T-helper 1 cell (primary cell): ENCODE measurements at regions not wholly inside any gene's neighbourhood (a gene's known extent, or its start where the extent isn't known, plus 50 kb on each side); places are given as distances from the start of the nearest gene placed in this dataset.

Experiments used
- DNase-seq, 5 donors: peaks; one replicate each; pipeline ENCODE4 v3.0.0-alpha.2; 2012 to 2020

DNA sequence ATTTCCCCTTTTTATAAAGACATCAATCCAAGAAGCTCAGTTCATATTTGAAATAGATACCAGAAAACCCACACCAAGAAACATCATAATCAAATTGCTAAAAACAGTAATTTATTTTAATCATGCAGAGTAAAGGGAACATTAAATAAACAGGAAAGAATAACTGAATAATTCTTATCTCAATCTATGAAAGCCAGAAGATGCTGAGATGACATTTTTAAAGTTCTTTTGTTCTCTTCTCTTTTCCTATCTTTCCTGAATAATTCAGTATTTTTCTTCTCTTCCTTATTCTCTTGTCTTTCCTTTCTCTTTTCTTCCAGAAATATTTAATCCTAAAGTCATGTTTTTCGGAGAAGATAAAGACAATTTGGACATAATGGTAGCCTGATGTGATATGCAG, 259.0 kb upstream of the OPRM1 start:
- no peak for DNase-seq

DNA sequence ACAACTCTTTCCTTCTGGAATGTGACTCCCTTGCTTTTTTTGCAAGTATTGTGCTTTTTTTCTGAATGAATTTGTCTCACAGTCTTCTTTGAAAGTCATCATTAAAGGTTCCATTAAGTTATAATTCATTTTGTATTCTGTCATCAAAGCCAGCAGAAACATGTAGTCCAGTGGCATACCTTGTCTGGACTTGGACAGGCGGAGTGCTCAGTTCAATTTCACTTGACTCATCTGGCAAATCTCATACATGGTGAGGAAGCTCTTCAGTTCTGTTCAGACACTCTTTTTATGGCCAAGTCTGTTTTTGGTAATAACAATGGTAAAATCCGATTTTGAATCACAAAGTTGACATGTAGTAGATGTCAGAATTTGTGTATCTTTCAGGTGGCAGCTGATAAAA, 260.8 kb upstream of the OPRM1 start:
- DNase-seq: no peak

DNA sequence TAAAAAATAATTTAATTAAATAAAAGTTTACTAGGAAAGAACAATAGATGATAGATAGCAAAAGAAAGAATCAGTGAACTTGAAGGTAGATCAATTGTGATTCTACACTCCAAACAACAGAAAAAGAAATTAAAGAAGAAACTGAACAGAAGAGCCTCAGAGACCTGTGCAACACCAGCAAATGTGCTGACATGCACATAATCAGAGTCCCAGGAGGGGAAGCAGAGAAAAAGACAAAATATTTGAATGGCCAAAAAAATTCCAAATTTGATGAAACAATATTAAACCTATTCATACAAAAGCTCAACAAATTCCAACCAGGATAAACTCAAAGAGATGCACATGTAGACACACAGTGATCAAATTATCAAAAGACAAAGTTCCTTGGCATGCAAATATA, 267.5 kb upstream of the OPRM1 start:
- DNase-seq: no peak

DNA sequence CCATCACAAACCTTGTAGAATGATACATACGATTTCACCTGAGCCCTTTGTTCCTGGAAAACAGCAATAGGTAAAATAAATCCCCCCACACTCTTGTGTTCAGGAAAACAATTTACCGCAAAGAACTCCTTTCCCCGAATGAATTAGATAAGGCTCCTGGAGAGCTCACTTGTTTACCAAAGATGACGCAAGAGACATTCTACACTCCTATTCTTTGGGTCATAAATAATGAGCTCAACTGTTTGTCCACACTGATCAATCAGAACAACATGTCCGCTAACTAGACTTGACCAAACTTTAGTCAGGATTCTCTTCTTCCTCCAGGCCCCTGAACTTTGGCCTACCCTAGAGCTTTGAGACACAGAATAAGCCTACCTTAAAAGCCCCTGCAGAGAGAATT, 271.9 kb upstream of the OPRM1 start:
- DNase-seq: no peak

DNA sequence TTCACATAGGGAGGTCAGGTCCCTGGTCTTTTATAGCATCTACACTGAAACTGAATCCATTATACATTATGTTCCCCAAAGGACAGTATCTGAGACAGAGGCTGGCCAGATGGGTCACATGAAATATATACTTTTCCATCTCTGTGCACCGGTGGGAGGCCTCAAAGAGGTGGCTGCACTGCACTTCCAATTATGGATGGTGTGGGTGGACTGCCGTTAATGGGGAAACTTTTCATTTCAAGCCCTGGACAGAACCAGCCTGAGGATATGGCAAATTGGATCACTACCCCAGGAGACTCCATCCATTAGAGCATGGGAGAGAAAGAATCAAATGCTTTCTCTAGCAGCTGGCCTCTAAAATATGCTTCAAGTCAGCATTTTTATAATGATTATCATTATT, 280.5 kb upstream of the OPRM1 start:
- no peak for DNase-seq

DNA sequence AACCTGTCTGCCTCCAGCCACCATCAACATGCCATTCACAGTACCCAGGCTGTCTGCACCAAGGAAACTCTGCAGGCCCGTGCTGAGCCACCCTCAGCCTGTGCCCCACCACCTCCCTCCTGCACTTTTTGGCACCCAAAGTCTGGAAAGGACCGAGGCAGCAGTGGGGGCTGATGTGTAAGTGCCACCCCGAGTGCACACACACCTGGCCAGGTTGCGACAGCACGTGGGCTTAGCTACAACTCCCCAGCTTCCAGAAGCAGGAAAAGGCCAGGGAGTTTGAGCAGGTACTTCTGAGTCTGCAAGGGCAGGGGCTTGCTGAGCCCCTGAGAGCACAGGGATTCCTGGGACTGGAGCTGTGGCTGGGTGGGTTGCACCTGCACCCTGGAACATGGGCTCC, 303.3 kb upstream of the OPRM1 start:
- no peak for DNase-seq

DNA sequence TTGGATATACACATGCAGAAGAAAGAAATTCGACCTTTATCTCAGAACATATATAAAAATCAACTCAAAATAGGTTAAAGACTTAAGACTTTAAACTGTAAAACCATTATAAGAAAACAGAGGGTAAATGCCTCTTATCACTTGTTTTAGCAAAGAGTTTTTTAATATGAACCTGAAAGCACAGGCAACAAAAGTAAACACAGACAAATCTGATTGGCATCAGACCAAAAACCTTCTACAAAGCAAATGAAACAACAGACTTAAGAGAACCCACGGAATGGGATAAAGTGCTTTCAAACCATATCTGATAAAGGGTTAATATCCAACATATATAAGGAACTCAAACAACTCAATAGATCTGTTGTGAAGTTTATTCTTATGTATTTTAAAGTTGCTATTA, 309.9 kb upstream of the OPRM1 start:
- no peak for DNase-seq

DNA sequence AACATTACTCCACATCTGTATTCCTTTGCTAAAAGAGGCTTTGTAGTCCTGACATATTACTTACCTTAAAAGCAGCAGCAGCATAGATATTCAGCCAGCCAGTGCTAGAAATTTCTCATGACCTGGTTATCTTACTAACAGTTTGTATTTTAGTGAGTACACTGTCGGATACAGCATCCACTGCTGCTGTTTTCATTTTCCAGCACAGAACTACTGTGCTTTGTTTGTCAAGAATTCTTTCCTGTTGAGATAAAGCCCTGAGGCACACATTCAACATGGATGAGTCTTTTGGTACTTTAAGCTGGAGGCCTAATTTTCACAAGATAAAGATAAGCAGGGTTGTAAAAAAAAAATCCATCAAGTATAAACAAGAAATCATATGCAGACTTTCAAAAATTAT, 311.2 kb upstream of the OPRM1 start:
- DNase-seq: no peak

DNA sequence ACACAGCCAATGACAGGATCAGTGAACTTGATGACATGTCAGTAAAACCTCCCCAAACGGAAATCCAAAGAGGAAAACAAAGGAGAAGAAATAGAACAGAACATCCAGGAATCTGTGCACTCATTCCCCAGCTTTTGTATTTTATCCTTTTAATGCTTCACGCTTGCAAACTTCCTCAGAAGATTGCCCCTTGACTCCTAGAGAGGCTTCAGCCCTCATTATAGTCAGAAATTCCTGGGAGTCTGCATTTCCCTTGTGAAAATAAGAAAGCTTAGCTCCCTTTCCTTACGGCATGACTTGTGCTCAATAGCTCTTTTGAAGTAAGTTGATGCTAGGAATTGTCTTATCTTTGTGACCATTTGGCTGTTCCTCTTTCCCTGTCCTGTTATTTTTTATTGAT, 313.6 kb upstream of the OPRM1 start:
- DNase-seq: no peak

DNA sequence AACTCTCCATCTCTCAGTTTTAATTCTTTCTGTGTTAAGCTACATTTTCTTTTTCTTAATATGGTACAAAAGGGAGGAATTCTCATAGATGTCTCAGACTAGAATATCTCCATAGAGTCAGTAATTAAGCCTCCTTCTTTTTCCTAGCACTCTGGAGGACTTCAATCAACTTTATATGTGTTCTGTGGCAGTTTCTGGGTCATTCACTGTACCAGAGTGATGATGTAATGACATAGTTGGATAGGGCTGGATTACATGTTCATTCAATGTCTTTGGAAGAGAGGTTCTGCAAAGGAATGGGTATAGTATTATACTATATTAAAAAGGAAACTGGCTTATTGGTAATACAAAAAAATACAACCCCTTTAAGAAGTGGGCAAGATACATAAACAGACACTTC, 318.3 kb upstream of the OPRM1 start:
- DNase-seq: no peak

DNA sequence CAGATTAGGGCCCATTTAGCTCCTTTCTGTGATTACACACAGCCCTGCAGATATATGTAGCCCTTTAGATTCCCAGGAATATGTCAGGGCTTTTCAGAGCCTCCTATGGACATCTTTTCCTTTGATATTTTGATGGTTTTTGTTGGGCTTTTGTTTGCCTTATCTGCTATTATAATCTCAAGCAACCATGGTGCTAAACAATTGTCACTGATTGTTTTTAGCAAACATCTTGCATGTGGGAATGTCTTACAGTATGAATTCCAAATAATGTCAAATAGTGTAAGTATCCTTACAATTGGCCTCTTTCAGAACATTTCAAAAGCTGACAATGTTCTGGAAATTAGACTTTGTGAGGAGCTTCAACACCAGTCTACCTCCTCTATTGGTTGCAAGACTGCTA, 333.6 kb upstream of the OPRM1 start:
- no peak for DNase-seq

DNA sequence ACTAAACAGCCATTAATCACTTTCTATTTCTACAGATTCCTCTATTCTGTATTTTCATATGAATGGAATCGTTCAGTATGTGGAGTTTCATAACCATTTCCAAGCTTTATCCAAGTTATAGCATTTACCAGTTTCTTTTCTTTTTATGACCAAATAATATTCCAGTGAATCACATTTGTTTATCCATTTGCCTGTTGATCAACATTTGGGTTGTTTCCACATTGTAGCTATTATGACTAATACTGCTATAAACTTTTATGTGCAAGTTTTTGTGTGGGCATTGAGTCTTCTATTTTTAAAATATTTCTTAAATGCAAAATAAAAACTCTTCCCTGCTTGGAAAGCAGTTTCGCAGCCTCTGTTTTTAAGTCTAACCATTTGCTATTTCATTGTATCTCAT, 336.4 kb upstream of the OPRM1 start:
- DNase-seq: no peak

DNA sequence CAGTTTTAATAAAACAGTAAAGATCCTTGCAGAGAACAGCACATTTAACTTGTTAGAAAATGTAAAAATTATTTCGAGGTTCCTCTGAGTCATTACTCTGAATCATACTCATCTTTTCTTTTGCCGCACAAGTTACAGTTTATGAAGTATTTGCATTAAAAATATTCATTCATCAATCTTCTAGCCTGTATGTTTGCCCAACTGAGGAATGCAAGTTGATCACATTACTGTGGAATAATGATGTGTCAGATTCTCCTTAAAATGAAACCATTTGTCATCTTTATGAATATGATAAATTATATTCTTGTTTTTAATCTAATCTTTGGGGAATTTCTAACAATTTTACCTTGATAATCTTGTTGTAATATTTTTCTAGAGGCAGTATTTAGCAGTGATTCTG, 340.4 kb upstream of the OPRM1 start:
- DNase-seq: no peak

DNA sequence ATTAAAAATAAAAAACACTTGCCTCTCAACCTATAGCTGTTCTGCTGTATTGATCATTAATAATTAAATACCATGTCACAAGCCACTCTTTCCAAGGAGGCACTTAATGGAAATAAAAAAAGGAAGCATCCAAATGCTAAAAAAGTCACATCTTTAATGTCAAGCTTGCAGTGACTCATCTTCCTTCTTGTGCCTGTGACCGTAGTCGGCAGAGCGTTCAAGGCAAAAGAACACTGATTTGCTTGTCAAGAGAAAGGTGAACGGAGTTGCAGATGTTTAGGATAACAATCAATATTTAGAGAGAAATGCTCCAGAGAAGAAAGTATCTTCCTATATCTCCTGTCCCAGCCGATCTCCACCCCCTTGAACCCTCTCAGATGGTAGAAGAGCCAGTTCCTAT, 341.0 kb upstream of the OPRM1 start:
- no peak for DNase-seq

DNA sequence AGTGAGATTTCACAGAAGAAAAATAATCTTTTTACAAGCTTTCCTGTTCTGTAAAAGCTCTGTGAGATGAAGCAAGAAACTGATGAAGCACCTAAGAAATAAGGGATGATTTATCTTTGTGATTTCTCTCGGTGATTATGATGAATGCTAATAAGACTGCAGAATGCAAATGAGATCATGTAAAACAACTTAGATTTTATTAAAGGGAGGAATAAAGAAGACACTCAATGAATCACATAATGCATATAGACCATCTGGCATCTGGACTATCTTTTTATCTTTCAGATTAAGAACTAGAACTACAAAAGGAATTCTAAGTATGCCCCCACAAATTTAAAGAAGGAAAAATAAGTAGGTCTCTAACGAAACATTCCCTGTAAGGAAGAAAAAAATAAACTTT, 361.5 kb upstream of the OPRM1 start:
- no peak for DNase-seq

DNA sequence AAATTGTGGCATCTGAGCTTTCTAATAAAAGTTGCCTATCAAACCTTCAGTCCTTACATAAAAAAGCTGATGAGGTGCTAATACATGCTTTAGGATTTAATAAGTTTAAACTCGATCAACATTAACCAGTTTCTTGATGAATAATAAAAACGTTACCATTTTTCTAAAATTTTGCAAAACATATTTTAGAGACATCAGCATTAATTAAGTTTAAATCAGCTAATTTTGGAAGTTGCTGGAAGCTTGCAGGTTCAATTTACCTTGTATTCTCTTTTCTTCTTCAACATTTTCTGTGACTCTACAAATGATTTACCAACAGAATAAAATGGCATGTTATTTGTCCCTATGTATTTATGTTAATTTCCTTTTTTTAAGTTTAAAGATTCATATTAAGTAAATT, 365.3 kb upstream of the OPRM1 start:
- no peak for DNase-seq

DNA sequence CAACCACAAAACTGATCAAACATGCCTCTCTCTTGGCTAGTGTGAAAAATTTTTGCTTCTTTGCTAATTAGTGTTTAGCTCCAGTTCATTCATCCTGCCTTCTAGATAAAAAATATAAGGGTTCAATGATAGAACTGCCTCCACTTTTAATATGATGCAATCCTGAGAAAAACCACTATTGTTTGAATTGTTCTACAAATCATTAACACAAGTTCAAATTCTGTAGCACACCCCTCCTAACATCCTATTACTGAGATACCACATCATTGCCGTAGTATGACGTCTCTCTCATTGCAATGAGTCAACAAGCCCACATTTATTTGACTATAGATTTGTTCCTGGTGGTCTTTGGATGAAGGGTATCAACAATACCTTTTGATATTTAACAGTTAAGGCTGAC, 365.8 kb upstream of the OPRM1 start:
- DNase-seq: no peak

DNA sequence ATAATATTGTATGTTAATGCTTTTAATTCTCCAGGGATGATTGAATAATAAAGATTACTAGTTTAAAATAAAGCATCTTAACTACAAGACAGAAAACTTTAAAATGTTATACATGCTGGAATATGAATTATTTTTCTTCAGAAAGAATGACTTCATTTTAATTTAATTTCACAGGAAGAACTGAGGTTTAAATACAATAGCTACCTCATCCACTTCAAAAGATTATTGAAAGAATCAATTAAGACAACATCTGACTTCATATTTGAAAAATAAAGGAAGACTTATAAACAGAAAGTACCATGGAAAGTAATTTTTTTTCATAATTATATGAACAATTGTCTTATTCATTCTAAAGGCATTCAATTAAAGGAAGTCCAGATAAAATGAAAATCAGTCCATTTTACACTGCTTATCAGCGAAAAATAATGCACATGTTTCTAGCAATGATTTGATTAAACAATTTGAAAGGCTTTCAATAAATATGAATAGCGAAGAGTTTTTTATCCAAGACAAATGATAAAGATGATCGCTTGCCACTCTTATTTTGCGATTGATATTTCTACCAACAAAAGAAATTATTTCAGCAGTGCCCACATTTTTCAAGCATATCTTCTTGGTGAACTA, 368.5 kb upstream of the OPRM1 start:
- no peak for DNase-seq

DNA sequence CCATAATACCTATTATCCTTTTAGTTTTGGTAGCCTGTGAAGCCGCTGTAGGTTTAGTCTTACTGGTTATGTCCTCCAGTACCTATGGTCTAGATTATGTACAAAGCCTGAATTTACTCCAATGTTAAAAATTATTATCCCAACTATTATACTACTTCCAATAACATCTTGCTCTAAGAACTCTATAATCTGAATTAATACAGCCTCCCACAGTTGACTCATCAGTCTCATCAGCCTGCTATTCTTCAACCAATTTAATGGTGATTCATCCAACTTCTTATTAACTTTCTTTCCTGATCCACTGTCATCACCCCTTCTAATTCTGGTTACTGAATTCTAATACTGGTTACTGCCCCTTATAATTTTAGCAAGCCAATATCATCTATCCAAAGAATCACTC, 370.3 kb upstream of the OPRM1 start:
- DNase-seq: no peak

DNA sequence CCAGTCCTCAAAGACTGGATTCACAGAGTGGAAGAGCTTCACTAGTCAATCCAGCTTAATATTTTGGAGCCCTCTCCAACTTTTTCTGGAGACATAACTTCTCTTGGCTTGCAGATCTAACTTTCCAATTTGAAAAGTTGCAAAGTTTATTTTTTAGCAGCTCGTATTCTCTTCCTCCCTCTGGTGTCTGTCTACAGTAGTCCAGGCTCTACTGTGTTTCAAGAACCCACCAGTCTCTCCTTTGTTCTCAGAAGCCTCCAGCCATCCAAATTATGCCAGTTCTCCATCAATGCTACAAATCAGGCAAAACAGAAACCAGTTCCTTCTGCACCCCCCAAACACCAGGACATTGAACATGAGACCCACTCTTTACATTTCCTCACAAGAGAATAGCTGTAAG, 376.1 kb upstream of the OPRM1 start:
- DNase-seq: no peak

DNA sequence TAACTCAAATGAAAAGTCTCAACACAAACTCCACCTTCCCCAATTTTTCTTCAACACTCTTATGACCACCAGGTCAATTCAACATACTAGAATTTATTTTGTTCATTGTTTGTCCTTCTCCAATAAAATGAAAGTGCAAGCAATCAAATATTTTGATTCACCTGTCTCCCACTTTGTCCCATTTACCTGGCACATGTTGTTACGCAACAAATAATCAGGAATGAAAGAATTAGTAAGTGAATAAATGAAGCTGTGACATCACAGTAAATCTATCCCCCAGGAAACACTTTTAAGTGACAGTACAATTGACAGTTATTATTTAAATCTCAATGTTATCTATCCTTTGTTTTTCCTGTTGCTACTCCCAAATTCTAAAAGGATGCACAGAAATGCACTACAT, 393.7 kb upstream of the OPRM1 start:
- no peak for DNase-seq

DNA sequence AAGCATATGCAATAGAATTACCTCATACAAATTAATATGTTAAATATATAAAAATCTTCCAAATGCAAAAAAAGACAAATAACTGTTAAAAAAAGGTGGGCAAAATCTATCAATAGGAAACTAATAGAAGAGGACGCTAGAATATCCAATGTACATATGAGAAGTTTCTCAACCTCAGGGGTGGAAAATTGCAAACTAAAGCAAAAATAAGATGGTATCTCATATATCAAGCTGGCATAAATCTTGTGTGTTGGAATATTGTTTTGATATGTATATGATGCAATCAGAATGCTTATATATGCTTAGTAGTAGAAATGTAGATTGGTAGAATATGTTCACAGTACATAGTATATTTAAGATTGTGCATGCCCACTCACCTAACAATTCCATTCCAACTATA, 395.0 kb upstream of the OPRM1 start:
- DNase-seq: no peak

DNA sequence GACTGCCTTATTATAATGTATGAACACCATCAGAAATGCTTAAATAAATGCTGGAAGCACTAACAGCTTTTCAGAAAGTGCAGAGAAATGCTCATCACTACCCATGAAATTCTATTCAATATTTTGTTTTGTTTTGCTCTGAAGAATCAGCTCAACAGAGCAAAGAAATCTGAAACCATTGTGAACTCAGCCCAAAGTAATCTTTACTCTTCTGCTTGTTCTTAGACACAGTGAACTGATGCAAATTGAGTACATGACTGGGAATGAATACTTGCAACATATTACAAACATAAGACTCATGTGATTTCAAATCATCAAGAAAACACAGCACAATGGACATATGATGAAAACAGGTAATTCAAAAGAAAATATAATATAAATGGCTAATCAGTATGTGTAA, 404.6 kb upstream of the OPRM1 start:
- no peak for DNase-seq

DNA sequence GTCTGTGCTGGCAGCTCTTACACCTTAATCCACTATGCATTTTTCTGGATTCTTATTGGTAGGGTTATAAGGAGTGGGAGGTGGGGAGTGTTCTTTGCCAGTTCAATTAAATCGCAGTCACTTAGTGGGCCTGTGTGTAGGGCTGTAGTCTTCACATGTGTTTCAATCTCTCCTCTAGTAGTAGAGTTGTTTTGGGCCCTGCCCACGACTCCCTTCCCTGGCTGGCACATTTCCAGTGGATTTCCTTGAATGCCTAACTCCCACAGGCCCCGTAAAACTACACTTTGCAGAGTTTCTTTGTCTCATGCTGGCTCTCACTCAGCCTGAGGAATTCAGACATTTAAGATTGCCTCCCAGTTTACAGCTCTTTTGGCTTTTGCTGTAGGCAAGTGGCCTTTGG, 414.0 kb upstream of the OPRM1 start:
- no peak for DNase-seq

DNA sequence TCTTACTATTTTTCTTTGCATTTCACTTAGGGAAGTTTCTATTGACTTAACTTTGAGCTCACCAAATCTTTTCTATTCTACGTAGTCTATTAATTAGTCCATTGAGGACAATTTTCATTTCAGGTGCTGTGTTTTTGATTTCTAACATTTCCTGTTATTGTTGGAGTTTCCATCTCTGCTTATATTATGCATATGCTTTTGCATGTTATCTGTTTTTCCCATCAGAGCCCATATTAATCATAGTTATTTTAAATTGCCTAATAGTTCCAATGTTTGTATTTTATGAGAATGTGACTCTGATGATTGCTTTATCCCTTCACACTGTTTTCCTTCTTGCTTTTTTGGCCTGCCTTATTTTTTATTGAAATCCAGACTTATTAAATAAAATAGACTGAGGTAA, 414.5 kb upstream of the OPRM1 start:
- no peak for DNase-seq

DNA sequence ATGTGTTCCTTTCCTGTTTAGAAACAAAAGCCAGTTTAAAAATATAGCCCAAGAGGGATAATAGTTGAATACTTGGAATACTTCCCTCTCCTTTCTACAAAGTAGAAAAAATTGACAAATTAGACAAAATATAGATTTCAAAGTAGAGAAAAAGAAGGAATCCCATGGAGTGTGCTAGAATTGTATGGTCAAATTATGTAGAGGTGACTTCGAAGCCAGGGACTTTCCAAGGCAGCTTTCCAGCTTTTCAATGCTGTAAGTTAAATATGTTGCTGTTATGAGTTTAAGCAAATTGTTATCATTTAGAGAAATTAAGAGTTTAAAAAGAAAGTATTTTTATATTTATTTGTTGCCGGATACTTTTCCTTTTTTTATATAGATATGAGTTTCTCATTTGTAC, 415.5 kb upstream of the OPRM1 start:
- DNase-seq: no peak
